Astrocyte of the spinal cord (primary cell): ENCODE measurements at regions not wholly inside any gene's neighbourhood (a gene's known extent, or its start where the extent isn't known, plus 50 kb on each side); places are given as distances from the start of the nearest gene placed in this dataset.

ENCODE experiments used
- DNase-seq: peaks from one replicate; pipeline ENCODE4 v3.0.0; 2011; ENCODE audit warnings: low read depth, low spot score
- H3K4me3 ChIP-seq: 2 replicates; pipeline ENCODE4 v1.5.1; 2011; ENCODE audit warnings: low read depth, mild to moderate bottlenecking, low read length, moderate library complexity
- in situ Hi-C: cut with HindIII; loops from 2 replicates; pipeline ENCODE4 v1.10.0; 2017; ENCODE audit warnings: low sequenced_read_pairs
- TF ChIP-seq, protein P1 (sequence below): IDR thresholded peaks from 2 replicates; pipeline ENCODE4 v1.5.1; 2012; ENCODE audit warnings: low read depth, mild to moderate bottlenecking, low read length, inconsistent platforms

DNA sequence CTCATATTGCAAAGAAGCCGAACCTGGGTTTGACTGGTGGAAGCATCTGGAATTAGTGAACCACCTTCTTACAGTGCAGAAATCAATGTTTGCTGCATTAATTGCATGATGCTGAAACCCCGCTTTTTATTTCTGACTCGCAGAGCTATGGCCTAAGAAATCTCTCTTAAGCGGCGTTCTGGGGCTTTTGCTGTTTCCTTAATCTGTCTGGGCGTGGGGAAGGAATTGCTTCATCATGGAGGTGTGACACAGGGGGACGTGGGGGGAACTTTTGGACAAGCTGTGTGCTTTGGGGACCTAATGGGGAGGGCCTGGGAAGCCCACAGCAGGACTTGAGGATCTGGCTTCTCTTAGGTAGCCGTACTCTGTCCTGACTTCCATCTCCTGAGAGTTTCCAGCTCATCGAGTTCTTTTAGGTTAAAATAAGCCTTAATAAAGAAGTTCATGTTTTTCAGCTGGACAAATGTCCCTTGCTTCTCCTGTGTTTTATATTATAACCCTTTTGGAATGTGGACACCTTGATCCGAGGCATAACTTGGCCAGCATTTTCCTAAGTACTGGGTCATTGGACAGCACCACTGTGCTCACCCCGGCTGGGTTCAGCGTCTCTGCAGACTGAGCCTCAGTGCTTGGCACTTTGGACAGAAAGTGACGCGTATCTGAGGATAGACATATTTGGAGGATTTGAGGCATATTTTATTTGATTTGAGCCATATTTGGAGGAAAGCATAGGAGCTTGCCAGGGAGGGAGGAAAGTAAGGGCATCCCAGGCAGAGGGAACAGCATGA is 192.1 kb upstream of the MYL2 start:
- TF ChIP-seq, protein P1, sequence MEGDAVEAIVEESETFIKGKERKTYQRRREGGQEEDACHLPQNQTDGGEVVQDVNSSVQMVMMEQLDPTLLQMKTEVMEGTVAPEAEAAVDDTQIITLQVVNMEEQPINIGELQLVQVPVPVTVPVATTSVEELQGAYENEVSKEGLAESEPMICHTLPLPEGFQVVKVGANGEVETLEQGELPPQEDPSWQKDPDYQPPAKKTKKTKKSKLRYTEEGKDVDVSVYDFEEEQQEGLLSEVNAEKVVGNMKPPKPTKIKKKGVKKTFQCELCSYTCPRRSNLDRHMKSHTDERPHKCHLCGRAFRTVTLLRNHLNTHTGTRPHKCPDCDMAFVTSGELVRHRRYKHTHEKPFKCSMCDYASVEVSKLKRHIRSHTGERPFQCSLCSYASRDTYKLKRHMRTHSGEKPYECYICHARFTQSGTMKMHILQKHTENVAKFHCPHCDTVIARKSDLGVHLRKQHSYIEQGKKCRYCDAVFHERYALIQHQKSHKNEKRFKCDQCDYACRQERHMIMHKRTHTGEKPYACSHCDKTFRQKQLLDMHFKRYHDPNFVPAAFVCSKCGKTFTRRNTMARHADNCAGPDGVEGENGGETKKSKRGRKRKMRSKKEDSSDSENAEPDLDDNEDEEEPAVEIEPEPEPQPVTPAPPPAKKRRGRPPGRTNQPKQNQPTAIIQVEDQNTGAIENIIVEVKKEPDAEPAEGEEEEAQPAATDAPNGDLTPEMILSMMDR = no peak
- H3K4me3 ChIP-seq = no peak overlapping the region
- DNase-seq = no peak
- in situ Hi-C loops = no loop called here

DNA sequence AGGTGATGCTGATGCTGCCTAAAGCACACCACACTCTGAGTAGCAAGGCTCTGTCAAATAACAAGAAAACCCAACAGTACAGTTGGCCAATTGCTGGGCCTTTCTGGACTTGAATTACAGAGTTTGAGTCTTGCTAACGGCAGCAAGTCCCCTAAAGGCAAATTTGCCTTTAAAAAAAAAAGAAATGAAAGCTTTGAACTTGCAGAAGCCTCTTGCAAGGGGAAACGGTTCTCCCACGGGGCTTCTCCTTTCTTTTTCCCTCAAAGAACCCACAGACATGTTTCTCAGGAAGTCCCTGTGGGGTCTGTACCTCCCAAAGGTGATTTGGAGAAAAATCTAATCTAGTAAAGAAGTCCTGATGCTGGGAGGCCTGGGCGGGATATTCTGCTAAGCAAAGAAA is 191.3 kb upstream of the MYL2 start:
- DNase-seq = no peak
- in situ Hi-C loops = no loop called here
- TF ChIP-seq, protein P1 = no peak

DNA sequence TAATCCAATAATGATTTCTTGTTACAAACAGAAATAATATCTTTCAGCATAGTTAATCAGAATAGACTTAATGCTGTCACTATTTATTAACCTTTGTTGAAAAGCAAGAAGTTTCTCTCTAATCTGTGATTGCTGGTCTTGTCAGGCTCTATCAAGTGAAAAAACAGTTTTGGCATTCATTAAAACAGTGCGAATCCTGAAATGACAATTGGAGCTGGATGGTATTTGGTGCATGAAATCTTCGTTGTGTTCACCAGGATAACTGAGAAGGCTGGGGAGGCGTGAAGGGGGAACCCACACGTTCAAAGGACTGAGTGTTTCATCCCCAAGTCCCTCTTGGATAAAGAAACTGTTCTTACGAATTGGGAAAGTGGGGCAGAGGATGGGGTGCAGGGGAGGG is 190.2 kb upstream of the MYL2 start:
- in situ Hi-C loops = no loop called here
- no peak for DNase-seq
- H3K4me3 ChIP-seq = no peak overlapping the region
- TF ChIP-seq, protein P1 = no peak

More for the DNA sequence above, 191.3 kb upstream of the MYL2 start:
- H3K4me3 ChIP-seq = no peak overlapping the region

DNA sequence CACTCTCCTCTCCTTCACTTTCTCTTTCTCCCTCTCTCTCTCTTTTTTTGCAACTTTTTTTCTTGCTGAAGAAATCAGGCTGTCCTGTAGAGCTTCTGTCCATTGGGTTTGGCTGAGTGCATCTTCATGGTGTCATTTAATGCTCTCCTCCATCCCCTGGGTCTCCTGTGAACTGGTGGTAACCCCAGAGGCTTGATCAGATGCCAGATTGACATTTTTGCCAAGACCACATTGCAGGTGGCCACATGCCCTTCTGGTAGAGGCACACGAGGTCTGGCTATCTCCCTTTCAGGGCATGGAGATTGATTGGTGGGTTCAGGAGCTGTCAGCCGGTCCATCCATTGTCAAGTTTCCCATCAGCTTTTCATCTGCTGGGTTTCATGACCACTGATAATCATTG is 188.3 kb upstream of the MYL2 start:
- TF ChIP-seq, protein P1 = no peak
- in situ Hi-C loops = no loop called here
- H3K4me3 ChIP-seq = no peak overlapping the region
- no peak for DNase-seq

DNA sequence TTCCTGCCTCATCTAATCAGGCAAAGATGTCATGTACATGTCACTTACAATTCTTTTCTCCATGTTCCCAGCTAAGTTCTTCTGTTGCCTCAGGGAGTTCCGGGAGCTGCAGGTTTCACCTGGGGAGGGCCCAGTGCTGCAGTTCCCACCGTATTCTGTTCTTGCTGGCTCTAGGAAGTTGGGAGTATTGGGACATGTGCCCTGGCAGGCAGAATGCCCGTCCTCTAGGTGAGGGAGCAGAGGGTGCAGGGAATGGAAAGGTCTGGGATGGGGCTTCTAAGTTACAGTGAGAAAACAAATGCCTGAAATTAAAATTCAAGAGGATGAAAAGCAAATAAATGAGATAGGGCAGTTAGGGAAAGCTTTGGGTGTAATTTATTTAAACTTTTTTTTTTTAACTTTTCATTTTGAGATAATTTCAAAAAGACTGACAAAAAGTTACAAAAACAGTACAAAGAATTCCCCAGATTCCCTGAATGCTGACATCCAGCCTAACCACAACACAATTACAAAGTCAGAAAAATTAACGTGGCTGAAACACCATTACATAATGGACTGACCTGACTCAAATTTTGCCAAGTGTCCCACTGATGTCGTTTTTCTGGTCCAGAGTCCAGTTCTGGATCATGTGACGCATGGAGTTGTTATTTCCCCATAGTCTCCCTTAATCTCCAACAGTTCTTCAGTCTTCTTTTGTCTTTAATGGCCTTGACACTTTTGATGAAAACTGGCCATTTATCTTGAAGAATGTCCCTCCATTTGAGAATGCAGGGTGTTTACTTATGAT is 187.2 kb upstream of the MYL2 start:
- H3K4me3 ChIP-seq = no peak overlapping the region
- in situ Hi-C loops = no loop called here
- TF ChIP-seq, protein P1 = no peak
- DNase-seq = no peak

DNA sequence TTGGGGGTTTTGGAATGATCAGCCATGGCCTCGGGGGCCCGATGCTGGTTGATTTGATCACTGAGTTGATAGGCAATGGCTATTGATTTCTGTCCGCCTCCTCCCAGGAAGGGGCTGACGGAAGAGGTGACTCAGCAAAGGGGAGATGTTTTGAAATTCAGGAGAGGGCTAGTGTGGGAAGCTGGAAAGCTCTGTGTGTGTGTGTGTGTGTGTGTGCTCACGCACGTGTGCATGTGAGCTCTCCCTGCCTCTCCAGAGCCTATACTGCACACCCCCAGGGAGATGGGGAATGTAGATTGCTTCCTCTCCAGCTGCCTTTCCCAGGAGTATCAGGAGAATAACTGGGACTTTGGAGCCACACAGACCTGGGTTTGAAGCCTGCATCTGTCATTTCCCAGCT is 184.9 kb upstream of the MYL2 start:
- in situ Hi-C loops = no loop called here
- TF ChIP-seq, protein P1 = no peak
- DNase-seq = no peak
- no peak overlapping the region for H3K4me3 ChIP-seq
